Kidney epithelial cell (primary cell): ENCODE measurements at regions not wholly inside any gene's neighbourhood (a gene's known extent, or its start where the extent isn't known, plus 50 kb on each side); places are given as distances from the start of the nearest gene placed in this dataset.

Source experiments
- DNase-seq: peaks from one replicate; pipeline ENCODE4 v3.0.0-alpha.2; 2010; ENCODE audit warnings: low read depth
- H3K27me3 ChIP-seq: 2 replicates; pipeline ENCODE4 v1.6.0; 2011; ENCODE audit warnings: low read length; ENCODE audit not compliant: control insufficient read depth, insufficient read depth
- H3K36me3 ChIP-seq: 2 replicates; pipeline ENCODE4 v1.5.1; 2011; ENCODE audit warnings: low read length; ENCODE audit not compliant: control insufficient read depth, insufficient read depth
- H3K4me3 ChIP-seq: 2 replicates; pipeline ENCODE4 v1.5.1; 2011; ENCODE audit warnings: low read depth, mild to moderate bottlenecking, control low read depth, low read length
- TF ChIP-seq, protein P1 (sequence below): IDR thresholded peaks from 2 replicates; pipeline ENCODE4 v1.5.1; 2011; ENCODE audit warnings: mild to moderate bottlenecking, moderate library complexity, low read length, control low read depth, inconsistent platforms; ENCODE audit not compliant: insufficient read depth, poor library complexity, severe bottlenecking

DNA sequence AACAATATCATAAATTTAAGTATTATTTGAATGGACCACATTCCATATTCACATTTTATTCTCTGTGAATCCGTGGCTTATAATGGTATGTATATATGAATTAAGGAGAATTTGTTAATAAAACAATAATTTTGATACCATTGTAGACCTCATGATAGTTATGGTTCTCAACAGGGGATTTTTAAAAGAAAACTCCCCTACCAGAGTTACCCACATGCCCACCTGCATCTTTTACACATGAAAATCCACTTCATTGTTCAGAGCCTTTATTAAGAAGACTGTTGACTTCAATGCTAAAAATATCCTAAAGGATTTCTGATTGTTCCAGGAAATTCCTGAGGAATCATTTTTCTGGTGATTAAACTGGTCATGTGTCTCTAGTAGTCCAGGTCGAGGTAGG is 557.7 kb upstream of the MEF2C start:
- Histone ChIP-seq H3K4me3 (no peak overlapping the region), H3K36me3 (no peaks in the 10 kb centered on the region), H3K27me3 (no peaks in the 10 kb centered on the region)
- TF ChIP-seq, protein P1, sequence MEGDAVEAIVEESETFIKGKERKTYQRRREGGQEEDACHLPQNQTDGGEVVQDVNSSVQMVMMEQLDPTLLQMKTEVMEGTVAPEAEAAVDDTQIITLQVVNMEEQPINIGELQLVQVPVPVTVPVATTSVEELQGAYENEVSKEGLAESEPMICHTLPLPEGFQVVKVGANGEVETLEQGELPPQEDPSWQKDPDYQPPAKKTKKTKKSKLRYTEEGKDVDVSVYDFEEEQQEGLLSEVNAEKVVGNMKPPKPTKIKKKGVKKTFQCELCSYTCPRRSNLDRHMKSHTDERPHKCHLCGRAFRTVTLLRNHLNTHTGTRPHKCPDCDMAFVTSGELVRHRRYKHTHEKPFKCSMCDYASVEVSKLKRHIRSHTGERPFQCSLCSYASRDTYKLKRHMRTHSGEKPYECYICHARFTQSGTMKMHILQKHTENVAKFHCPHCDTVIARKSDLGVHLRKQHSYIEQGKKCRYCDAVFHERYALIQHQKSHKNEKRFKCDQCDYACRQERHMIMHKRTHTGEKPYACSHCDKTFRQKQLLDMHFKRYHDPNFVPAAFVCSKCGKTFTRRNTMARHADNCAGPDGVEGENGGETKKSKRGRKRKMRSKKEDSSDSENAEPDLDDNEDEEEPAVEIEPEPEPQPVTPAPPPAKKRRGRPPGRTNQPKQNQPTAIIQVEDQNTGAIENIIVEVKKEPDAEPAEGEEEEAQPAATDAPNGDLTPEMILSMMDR, result no peak
- no peak for DNase-seq

DNA sequence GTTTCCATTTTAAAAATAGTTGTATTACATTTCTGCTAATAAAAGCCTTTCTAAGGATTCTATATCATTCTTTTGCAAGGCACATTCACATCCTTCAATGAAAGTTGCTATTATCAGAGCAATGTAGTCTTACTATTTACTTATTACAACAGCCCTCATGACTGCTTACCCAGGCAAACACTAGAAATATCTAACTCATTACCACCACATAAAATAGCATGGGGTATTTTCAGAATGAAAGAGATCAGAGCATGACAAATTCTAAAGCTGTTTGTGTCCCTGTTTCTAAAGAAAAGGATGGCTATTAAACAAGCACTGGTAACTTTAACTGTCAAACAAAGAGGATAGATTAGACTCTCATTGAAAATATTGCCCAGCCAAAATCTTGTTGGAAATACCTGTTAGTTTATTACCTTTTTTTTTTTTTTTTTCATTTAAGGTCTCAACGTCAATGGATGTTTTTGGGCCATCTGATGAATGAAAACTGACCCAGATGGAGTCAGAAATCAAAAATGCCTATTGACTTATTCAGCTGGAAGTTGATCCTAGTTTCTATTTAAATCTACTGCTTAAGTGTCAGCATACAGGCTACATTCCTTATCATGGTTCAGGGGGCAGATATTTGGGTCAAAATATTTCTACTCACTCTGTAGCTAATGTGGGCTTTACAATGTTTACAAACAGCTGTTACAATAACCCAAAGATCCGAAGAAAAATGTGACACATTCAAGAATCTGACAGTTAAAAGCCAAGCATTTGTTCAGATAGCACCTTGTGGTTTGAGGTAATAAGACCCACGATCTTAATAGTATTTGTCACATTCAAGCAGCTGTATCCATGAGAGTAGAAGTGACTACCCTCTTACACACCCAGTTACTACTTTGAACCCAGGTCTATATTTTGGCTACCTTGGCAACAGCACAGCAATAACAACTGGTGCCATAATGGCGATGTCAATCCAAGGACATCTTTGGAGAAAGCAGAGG is 554.8 kb upstream of the MEF2C start:
- H3K27me3 ChIP-seq, result no peaks in the 10 kb centered on the region
- peak; percentile 14 for DNase-seq
- H3K36me3 ChIP-seq, result no peaks in the 10 kb centered on the region
- TF ChIP-seq, protein P1, result no peak
- H3K4me3 ChIP-seq, result no peak overlapping the region

DNA sequence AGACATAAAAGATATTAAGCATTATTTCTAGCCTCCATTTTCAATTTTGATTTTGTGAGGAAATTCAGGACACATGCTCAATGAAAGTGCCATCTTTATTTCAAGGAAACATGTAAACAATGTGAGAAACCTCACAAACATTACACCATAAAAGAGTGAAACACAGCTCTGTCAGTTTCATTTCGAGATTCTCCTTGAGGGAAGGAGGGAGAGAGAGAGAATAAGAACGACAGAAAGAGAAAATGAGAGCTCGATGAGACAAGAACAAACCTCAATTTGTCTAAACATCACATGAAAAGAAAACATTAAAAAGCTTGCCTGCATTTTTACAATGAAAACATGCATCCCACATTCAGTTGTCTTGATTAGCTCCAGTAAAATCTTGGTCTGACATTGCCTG is 553.5 kb upstream of the MEF2C start:
- H3K4me3 ChIP-seq, result no peak overlapping the region
- DNase-seq, result no peak
- TF ChIP-seq, protein P1, result no peak
- no peaks in the 10 kb centered on the region for H3K36me3 ChIP-seq
- H3K27me3 ChIP-seq, result no peaks in the 10 kb centered on the region

DNA sequence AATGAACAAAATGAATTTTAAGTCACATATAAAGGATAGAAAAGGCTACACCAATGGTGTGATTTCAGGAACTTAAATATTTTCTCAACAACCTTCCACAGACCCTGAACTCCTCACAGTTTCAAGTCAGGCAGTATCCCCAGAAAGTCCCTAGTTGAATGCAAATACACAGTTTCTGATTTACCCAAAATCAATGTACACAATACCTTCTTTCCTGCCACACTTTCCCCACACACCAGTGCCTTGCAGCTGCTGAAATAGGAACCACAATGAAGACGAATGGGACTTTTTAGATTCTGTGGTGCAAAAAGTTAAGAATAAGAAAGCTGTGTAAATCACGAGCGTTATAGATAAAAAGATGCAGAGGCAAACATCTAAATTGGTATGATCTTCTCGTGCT is 552.4 kb upstream of the MEF2C start:
- TF ChIP-seq, protein P1, result no peak

DNA sequence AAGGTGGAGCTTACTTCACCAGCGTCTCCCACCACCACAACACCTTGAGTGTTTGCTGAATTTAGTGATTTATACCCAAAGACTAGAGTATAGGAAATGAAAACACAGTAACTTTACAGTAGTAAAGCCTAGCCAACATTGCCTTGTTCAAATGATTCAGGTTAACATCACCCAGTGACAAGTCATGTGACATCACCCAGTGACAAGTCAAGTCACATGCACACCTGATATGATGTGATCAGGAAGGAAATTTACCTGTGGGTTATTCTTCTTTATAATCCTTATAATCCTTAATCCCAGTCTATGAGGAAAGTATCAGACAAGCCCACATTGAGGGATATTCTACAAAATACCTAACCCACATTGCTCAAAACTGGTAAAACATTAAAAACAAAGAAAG is 545.6 kb upstream of the MEF2C start:
- TF ChIP-seq, protein P1, result no peak
- Histone ChIP-seq H3K4me3 (no peak overlapping the region), H3K36me3 (no peaks in the 10 kb centered on the region), H3K27me3 (no peaks in the 10 kb centered on the region)
- no peak for DNase-seq

More for the DNA sequence above, 552.4 kb upstream of the MEF2C start:
- no peaks in the 10 kb centered on the region for H3K27me3 ChIP-seq
- H3K4me3 ChIP-seq, result no peak overlapping the region
- DNase-seq, result no peak
- H3K36me3 ChIP-seq, result no peaks in the 10 kb centered on the region
